Breast epithelium (tissue), 4 donors: ENCODE measurements at regions not wholly inside any gene's neighbourhood (a gene's known extent, or its start where the extent isn't known, plus 50 kb on each side); places are given as distances from the start of the nearest gene placed in this dataset.

Source experiments
- DNase-seq, 2 donors: peaks; one replicate each; pipeline ENCODE4 v3.0.0-alpha.2; 2019; ENCODE audit warnings: low spot score in 2 of 2
- H3K27ac ChIP-seq, 2 donors: fragments of 200-600 bp; sonication (generic) in 1 of 2; one replicate each; pipeline ENCODE4 v1.5.1; 2016 to 2019; ENCODE audit warnings: mild to moderate bottlenecking in 1 of 2
- H3K27me3 ChIP-seq, 2 donors: fragments of 200-600 bp; sonication (generic) in 1 of 2; one replicate each; pipeline versions ENCODE4 v1.5.1 to v1.6.0; 2017 to 2019; ENCODE audit warnings: control low read depth in 1 of 2, mild to moderate bottlenecking in 1 of 2
- H3K36me3 ChIP-seq: fragments of 200-600 bp; one replicate; pipeline ENCODE4 v1.5.1; 2019
- H3K4me1 ChIP-seq, 2 donors: fragments of 200-600 bp; sonication (generic); one replicate each; pipeline ENCODE4 v1.5.1; 2016 to 2019; ENCODE audit warnings: control low read depth in 1 of 2
- H3K4me3 ChIP-seq, 3 donors: fragments of 200-600 bp; sonication (generic); 1 replicate in 2 of 3; 2 replicates in 1 of 3; pipeline ENCODE4 v1.5.1; 2016 to 2019; ENCODE audit warnings: mild to moderate bottlenecking in 3 of 3, moderate library complexity in 2 of 3
- H3K9me3 ChIP-seq, 2 donors: fragments of 200-600 bp; sonication (generic) in 1 of 2; one replicate each; pipeline ENCODE4 v1.5.1; 2016 to 2019; ENCODE audit warnings: control low read depth in 1 of 2
- CTCF ChIP-seq, 3 donors: fragments of 450-650 bp; IDR thresholded peaks; one replicate each; pipeline ENCODE4 v1.5.1; 2016 to 2017; ENCODE audit warnings: antibody characterized with exemption in 3 of 3, mild to moderate bottlenecking in 3 of 3, moderate library complexity in 3 of 3
- POLR2A ChIP-seq: fragments of 450-650 bp; IDR thresholded peaks from one replicate; pipeline ENCODE4 v1.6.1; 2016; ENCODE audit warnings: antibody characterized with exemption, mild to moderate bottlenecking, moderate library complexity
- POLR2AphosphoS5 ChIP-seq, 3 donors: sonication (generic); formaldehyde crosslinking; IDR thresholded peaks; one replicate each; pipeline ENCODE4 v1.6.1; 2017; ENCODE audit warnings: antibody characterized with exemption in 3 of 3
- intact Hi-C: fragments of 100-400 bp; cut with DNase I; formaldehyde crosslinking; loops from one replicate; pipeline ENCODE4 v1.15.1; 2023; ENCODE audit warnings: low total_unique reads

- intact Hi-C loops = no loop called here
- Histone ChIP-seq H3K9me3 (no peaks in the 10 kb centered on the region), H3K36me3 (no peaks in the 10 kb centered on the region), H3K4me3 (no peak overlapping the region), H3K4me1 (no peaks in the 10 kb centered on the region), H3K27me3 (no peaks in the 10 kb centered on the region), H3K27ac (no peak overlapping the region)
- no peak for DNase-seq
- TF ChIP-seq CTCF (IDR thresholded peaks at IDR 0.05) (no peak), POLR2AphosphoS5 (IDR thresholded peaks at IDR 0.05) (no peak), POLR2A (no peak)
Measured at GRCh38 chr7:109407756-109408155, 838.1 kb downstream of the DNAJB9 start.

- no peaks in the 10 kb centered on the region for H3K27me3 ChIP-seq
- intact Hi-C loops = no loop called here
- H3K27ac ChIP-seq = no peak overlapping the region
- no peaks in the 10 kb centered on the region for H3K4me1 ChIP-seq
- H3K36me3 ChIP-seq = no peaks in the 10 kb centered on the region
- no peak for DNase-seq
- H3K4me3 ChIP-seq = no peak overlapping the region
- TF ChIP-seq POLR2AphosphoS5 (IDR thresholded peaks at IDR 0.05) (no peak), CTCF (IDR thresholded peaks at IDR 0.05) (no peak), POLR2A (no peak)
- H3K9me3 ChIP-seq = no peaks in the 10 kb centered on the region
Measured at GRCh38 chr7:109437957-109438356, 868.3 kb downstream of the DNAJB9 start.

- no peak for DNase-seq
- Histone ChIP-seq H3K36me3 (no peaks in the 10 kb centered on the region), H3K27me3 (no peaks in the 10 kb centered on the region), H3K4me3 (no peak overlapping the region), H3K27ac (no peak overlapping the region), H3K9me3 (peaks cover 0 to 9% of the 10 kb centered on the region in 2 donors), H3K4me1 (no peaks in the 10 kb centered on the region)
- TF ChIP-seq POLR2AphosphoS5 (IDR thresholded peaks at IDR 0.05) = no peak
- no peak for TF ChIP-seq POLR2A
- no peak for TF ChIP-seq CTCF (IDR thresholded peaks at IDR 0.05)
- intact Hi-C loops = no loop called here
Measured at GRCh38 chr7:109449760-109450159, 880.1 kb downstream of the DNAJB9 start.

GRCh38 chr7:109456116-109456515 lies 886.4 kb downstream of the DNAJB9 start:
- no peak for DNase-seq
- no peaks in the 10 kb centered on the region for H3K4me1 ChIP-seq
- TF ChIP-seq POLR2A = no peak
- TF ChIP-seq CTCF (IDR thresholded peaks at IDR 0.05) = no peak
- no peak for TF ChIP-seq POLR2AphosphoS5 (IDR thresholded peaks at IDR 0.05)
- intact Hi-C loops = no loop called here
- no peaks in the 10 kb centered on the region for H3K36me3 ChIP-seq
- no peak overlapping the region for H3K4me3 ChIP-seq
- no peaks in the 10 kb centered on the region for H3K27me3 ChIP-seq
- H3K27ac ChIP-seq = no peak overlapping the region
- H3K9me3 ChIP-seq = peaks cover 0 to 9% of the 10 kb centered on the region in 2 donors

- TF ChIP-seq CTCF (IDR thresholded peaks at IDR 0.05) (no peak), POLR2AphosphoS5 (IDR thresholded peaks at IDR 0.05) (no peak), POLR2A (no peak)
- no peak for DNase-seq
- Histone ChIP-seq H3K27ac (no peak overlapping the region), H3K4me3 (no peak overlapping the region), H3K27me3 (no peaks in the 10 kb centered on the region), H3K9me3 (no peaks in the 10 kb centered on the region), H3K36me3 (no peaks in the 10 kb centered on the region), H3K4me1 (no peaks in the 10 kb centered on the region)
- intact Hi-C loops = no loop called here
Measured at GRCh38 chr7:109460296-109460695, 890.6 kb downstream of the DNAJB9 start.
